NCI-H1694 (cell line): ENCODE measurements at regions not wholly inside any gene's neighbourhood (a gene's known extent, or its start where the extent isn't known, plus 50 kb on each side); places are given as distances from the start of the nearest gene placed in this dataset.
"Not testable (repeated sequence)": the region's sequence is repeated elsewhere in the genome, so short reads cannot be mapped to it uniquely, and the experiment has no call there.

Source experiments
- DNase-seq: peaks from one replicate; lab custom pipeline; 2025; lab: John Stamatoyannopoulos, UW

GRCh38 chr7:110281362-110281761, 809.6 kb upstream of the LRRN3 start:
- DNase-seq: no peak

GRCh38 chr7:110283056-110283455, 807.9 kb upstream of the LRRN3 start:
- DNase-seq: no peak

- DNase-seq: no peak
These were observed 799.5 kb upstream of the LRRN3 start for GRCh38 chr7:110291430-110291829.

GRCh38 chr7:110296321-110296720, 794.6 kb upstream of the LRRN3 start:
- no peak for DNase-seq

GRCh38 chr7:110307776-110308175, 783.2 kb upstream of the LRRN3 start:
- no peak for DNase-seq

GRCh38 chr7:110308791-110309190, 782.1 kb upstream of the LRRN3 start:
- no peak for DNase-seq

GRCh38 chr7:110309941-110310340, 781.0 kb upstream of the LRRN3 start:
- DNase-seq: no peak

GRCh38 chr7:110311556-110311955, 779.4 kb upstream of the LRRN3 start:
- no peak for DNase-seq

GRCh38 chr7:110317541-110318265, 773.2 kb upstream of the LRRN3 start:
- no peak for DNase-seq

GRCh38 chr7:110320285-110320684, 770.6 kb upstream of the LRRN3 start:
- not testable (repeated sequence) for DNase-seq

GRCh38 chr7:110322796-110323195, 768.1 kb upstream of the LRRN3 start:
- DNase-seq: no peak

GRCh38 chr7:110326966-110327365, 764.0 kb upstream of the LRRN3 start:
- no peak for DNase-seq

- DNase-seq: no peak
These were observed 754.5 kb upstream of the LRRN3 start for GRCh38 chr7:110336423-110336822.

GRCh38 chr7:110337646-110338045, 753.3 kb upstream of the LRRN3 start:
- DNase-seq: no peak

- DNase-seq: peak; percentile 79
These were observed 743.8 kb upstream of the LRRN3 start for GRCh38 chr7:110347081-110347480.

GRCh38 chr7:110356438-110356837, 734.5 kb upstream of the LRRN3 start:
- no peak for DNase-seq

- no peak for DNase-seq
These were observed 732.9 kb upstream of the LRRN3 start for GRCh38 chr7:110358028-110358427.

GRCh38 chr7:110371709-110372108, 719.2 kb upstream of the LRRN3 start:
- no peak for DNase-seq

- no peak for DNase-seq
These were observed 718.2 kb upstream of the LRRN3 start for GRCh38 chr7:110372685-110373084.

GRCh38 chr7:110373416-110373815, 717.5 kb upstream of the LRRN3 start:
- peak; percentile 26 for DNase-seq

- no peak for DNase-seq
These were observed 717.1 kb upstream of the LRRN3 start for GRCh38 chr7:110373859-110374258.

- DNase-seq: peak; percentile 37
These were observed 715.9 kb upstream of the LRRN3 start for GRCh38 chr7:110375068-110375467.

- no peak for DNase-seq
These were observed 708.2 kb upstream of the LRRN3 start for GRCh38 chr7:110382736-110383135.

- DNase-seq: no peak
These were observed 704.9 kb upstream of the LRRN3 start for GRCh38 chr7:110386006-110386405.
